ENCODE measurements at regions not wholly inside any gene's neighbourhood (a gene's known extent, or its start where the extent isn't known, plus 50 kb on each side); places are given as distances from the start of the nearest gene placed in this dataset.

DNA sequence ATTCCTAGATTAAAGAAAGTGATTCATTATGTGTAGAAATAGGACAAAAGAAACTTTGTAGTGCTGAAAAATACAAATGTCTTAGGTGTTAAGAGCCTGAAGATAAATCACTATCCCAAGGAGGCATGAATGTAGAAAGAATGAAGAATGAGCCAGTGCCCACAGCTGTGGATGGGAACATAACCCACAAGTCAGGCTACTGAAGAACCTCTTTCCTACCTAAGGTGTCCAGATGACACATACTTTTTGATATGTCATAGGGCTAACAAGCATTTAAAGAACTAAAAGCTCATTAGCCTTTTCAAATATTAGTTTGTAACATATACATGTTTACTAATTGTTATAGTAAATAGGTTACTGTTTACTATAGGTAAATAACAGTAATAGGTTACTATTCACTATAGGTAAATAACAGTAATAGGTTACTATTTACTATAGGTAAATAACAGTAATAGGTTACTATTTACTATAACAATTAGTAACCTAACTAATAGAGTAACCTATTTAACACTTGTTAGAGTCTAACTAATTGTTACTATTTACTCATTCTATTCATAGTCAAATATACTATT lies 275.0 kb upstream of the KYNU start:
- TF ChIP-seq, protein P1, sequence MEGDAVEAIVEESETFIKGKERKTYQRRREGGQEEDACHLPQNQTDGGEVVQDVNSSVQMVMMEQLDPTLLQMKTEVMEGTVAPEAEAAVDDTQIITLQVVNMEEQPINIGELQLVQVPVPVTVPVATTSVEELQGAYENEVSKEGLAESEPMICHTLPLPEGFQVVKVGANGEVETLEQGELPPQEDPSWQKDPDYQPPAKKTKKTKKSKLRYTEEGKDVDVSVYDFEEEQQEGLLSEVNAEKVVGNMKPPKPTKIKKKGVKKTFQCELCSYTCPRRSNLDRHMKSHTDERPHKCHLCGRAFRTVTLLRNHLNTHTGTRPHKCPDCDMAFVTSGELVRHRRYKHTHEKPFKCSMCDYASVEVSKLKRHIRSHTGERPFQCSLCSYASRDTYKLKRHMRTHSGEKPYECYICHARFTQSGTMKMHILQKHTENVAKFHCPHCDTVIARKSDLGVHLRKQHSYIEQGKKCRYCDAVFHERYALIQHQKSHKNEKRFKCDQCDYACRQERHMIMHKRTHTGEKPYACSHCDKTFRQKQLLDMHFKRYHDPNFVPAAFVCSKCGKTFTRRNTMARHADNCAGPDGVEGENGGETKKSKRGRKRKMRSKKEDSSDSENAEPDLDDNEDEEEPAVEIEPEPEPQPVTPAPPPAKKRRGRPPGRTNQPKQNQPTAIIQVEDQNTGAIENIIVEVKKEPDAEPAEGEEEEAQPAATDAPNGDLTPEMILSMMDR (IDR thresholded peaks at IDR 0.05): no peak
- Histone ChIP-seq H3K27me3 (ENCODE audit: control insufficient read depth in 2 of 2, insufficient read depth in 2 of 2, low read length in 2 of 2) (no peaks in the 10 kb centered on the region), H3K9me3 (replicated peaks in 1 of 2; ENCODE audit: control insufficient read depth in 1 of 2, insufficient read depth in 1 of 2, low read length in 2 of 2) (no peaks in the 10 kb centered on the region), H2AFZ (ENCODE audit: insufficient read depth, low read depth, low read length, poor library complexity, severe bottlenecking) (no peak overlapping the region), H3K4me2 (replicated peaks; ENCODE audit: extremely low read depth, low read length, poor library complexity, severe bottlenecking) (no peak overlapping the region), H3K4me3 (replicated peaks in 1 of 3; ENCODE audit: low read depth in 2 of 3, low read length in 3 of 3) (no peak overlapping the region), H3K27ac (ENCODE audit: low read depth in 1 of 2, low read length in 2 of 2) (no peak overlapping the region), H4K20me1 (ENCODE audit: insufficient read depth, low read length) (no peaks in the 10 kb centered on the region), H3K36me3 (replicated peaks in 1 of 2; ENCODE audit: control insufficient read depth in 1 of 2, insufficient read depth in 2 of 2, low read length in 2 of 2) (no peaks in the 10 kb centered on the region), H3K9ac (ENCODE audit: insufficient read depth, low read length, poor library complexity, severe bottlenecking) (no peak overlapping the region), H3K79me2 (ENCODE audit: insufficient read depth, low read length) (no peaks in the 10 kb centered on the region), H3K4me1 (ENCODE audit: control insufficient read depth in 1 of 2, insufficient read depth in 2 of 2, low read length in 2 of 2) (no peaks in the 10 kb centered on the region)
- Mint-ChIP-seq H3K27me3 (ENCODE audit: low read depth in 3 of 3) (peaks cover 0 to 4% (median 0%) of the 10 kb centered on the region in 3 donors), H3K4me1 (no peaks in the 10 kb centered on the region), H3K4me3 (no peak overlapping the region), H3K27ac (no peak overlapping the region), H3K9me3 (no peaks in the 10 kb centered on the region), H3K36me3 (no peaks in the 10 kb centered on the region)
- DNase-seq: no peak
- intact Hi-C loops (cut with micrococcal nuclease): no loop called here

DNA sequence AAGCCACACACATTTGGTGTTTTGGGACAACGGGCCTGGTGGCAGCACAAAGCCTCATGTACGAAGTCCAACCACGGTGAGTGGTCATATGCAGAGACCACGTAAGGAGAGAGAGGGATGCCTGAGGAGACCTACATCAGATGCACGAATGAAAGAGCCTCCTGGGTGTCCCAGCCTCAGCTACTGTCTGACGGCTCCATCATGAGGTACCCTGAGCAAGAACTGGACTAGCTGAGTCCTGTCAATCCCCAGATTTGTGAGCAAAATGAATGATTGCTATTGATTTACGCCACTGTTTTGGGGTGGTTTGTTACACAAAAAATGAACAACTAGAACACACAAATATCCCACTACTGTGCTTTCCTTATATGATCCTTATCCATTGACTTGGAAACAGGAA lies 275.7 kb upstream of the KYNU start:
- TF ChIP-seq, protein P1 (IDR thresholded peaks at IDR 0.05): no peak
- 93% methylated on average over 5 of the region's 7 CpGs for WGBS (ENCODE audit: insufficient coverage)
- Histone ChIP-seq H3K79me2 (ENCODE audit: insufficient read depth, low read length) (no peaks in the 10 kb centered on the region), H3K4me1 (ENCODE audit: control insufficient read depth in 1 of 2, insufficient read depth in 2 of 2, low read length in 2 of 2) (no peaks in the 10 kb centered on the region), H3K4me3 (replicated peaks in 1 of 3; ENCODE audit: low read depth in 2 of 3, low read length in 3 of 3) (no peak overlapping the region), H3K9ac (ENCODE audit: insufficient read depth, low read length, poor library complexity, severe bottlenecking) (no peak overlapping the region), H2AFZ (ENCODE audit: insufficient read depth, low read depth, low read length, poor library complexity, severe bottlenecking) (no peak overlapping the region), H3K27me3 (ENCODE audit: control insufficient read depth in 2 of 2, insufficient read depth in 2 of 2, low read length in 2 of 2) (no peaks in the 10 kb centered on the region), H4K20me1 (ENCODE audit: insufficient read depth, low read length) (no peaks in the 10 kb centered on the region), H3K27ac (ENCODE audit: low read depth in 1 of 2, low read length in 2 of 2) (no peak overlapping the region), H3K36me3 (replicated peaks in 1 of 2; ENCODE audit: control insufficient read depth in 1 of 2, insufficient read depth in 2 of 2, low read length in 2 of 2) (no peaks in the 10 kb centered on the region), H3K9me3 (replicated peaks in 1 of 2; ENCODE audit: control insufficient read depth in 1 of 2, insufficient read depth in 1 of 2, low read length in 2 of 2) (no peaks in the 10 kb centered on the region), H3K4me2 (replicated peaks; ENCODE audit: extremely low read depth, low read length, poor library complexity, severe bottlenecking) (no peak overlapping the region)
- H3K9me3 Mint-ChIP-seq: no peaks in the 10 kb centered on the region
- intact Hi-C loops (cut with micrococcal nuclease): no loop called here
- H3K27ac Mint-ChIP-seq: no peak overlapping the region
- H3K27me3 Mint-ChIP-seq (ENCODE audit: low read depth in 3 of 3): peaks cover 0 to 4% (median 0%) of the 10 kb centered on the region in 3 donors
- no peak overlapping the region for H3K4me3 Mint-ChIP-seq
- DNase-seq: no peak
- no peaks in the 10 kb centered on the region for H3K36me3 Mint-ChIP-seq
- H3K4me1 Mint-ChIP-seq: no peaks in the 10 kb centered on the region
